Stimulated activated CD8-positive, alpha-beta memory T cell treated with anti-CD3 and anti-CD28 coated beads, Interleukin-15, amount 100 ng/mL, for 48 hours (primary cell): ENCODE measurements at regions not wholly inside any gene's neighbourhood (a gene's known extent, or its start where the extent isn't known, plus 50 kb on each side); places are given as distances from the start of the nearest gene placed in this dataset.
A peak's percentile ranks its signal among the peaks of the same experiment; 100 is the strongest.
"Not testable (repeated sequence)": the region's sequence is repeated elsewhere in the genome, so short reads cannot be mapped to it uniquely, and the experiment has no call there.

Experiments used
- DNase-seq, 2 donors: peaks; one replicate each; pipeline ENCODE4 v3.0.0-alpha.2; 2020; ENCODE audit warnings: low read depth in 2 of 2

DNA sequence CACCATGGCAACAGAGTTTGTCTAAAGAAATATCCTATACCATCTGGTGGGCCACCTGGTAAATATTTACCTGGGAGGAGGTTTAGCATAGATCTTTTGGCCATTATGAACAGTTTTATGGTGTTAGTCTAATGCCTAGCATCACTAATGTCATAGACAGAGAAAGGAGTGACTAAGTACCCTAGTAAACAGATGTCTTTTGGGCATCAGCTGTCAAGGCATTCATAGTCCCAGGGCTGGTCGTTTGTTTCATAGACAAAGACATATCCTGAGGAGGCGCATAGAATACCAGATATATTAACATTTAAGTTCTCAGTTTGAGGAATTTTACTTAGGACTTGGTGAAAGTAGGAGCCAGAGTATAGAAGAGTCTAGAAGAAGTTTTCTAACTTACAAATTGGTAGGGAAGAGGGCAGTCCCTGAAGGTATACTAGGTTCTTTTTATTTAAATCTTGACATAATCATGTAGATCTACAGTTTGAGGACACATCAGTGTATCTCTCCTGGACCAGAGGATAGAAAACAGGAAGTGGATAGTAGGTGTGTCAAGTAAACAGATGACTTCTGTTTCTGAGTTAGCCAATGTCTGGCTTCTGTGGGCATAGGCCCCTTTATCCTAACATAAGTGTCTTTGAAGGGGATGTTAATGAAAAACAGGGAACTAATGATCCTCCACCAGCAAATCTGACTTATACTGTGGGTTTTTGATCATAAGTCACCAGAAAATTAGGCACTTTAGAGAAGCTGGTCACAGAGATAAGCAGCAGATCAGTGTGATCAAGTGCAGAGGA is 105.0 kb upstream of the PRSS3 start:
- DNase-seq = no peak

DNA sequence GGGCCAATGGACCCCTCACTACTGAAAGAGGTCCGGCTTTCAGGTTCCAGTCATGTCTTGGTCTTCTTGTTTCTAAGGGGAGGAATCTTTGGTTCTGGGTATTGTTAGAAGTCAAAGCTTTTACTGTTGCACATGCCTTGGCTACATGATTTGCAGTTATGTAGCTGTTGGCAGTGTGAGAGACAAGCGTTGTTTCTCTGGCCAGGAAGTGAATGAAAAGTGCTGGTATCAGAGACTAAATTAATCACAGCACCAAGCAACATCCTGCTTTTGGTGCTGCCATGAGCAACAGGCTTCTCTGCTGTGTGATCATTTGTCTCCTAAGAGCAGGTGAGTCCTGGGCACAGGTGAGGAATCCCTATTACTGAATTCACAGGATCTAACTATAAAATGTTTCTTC is 100.1 kb upstream of the PRSS3 start:
- no peak for DNase-seq

DNA sequence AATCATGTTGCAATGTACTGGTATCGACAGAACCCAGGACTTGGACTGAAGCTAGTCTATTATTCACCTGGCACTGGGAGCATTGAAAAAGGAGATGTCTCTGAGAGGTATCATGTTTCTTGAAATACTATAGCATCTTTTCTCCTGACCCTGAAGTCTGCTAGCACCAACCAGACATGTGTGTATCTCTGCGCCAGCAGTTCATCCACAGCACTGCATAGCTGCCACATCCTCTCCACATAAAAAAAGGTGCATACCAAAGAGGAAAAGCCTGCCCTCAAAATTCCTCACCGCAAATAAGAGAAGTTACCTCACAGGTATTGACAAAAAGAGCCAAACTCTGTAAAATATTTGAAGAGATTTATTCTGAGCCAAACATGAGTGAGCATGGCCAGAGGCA is 99.5 kb upstream of the PRSS3 start:
- no peak for DNase-seq

DNA sequence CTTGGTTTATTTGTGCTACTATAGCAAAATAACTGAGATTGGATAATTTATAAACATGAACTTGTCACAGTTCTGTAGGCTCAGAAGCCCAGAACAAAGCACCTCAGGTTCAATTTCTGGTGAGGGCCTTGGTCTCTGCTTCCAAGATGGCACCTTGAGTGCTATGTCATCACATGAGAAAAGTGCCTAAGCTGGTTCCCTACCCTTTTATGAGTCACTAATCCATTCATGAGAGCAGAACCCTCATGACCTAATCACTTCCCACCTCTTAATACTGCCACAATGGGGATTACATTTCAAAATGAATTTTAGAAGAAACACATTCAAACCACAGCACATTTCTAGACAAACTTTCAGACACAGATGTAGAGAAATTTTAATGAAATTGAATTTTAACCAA is 98.2 kb upstream of the PRSS3 start:
- no peak for DNase-seq

DNA sequence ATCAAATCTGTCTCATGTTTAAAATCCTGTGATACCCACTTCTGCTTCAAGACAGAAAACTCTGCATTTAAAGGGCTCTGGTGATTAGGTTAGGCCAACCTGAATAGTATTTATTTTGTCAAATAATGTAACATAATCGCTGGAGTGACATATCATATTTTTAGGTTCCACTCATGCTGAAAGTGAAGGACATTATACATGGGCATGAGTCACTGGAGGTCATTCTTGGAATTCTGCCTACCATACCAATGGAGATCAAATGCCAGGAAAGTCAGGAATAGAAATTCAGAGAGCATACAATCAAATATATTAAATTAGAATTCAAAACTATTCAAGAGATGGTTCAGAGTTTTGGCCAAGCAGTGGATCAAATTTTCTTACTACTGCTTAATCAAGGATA is 97.1 kb upstream of the PRSS3 start:
- no peak for DNase-seq

DNA sequence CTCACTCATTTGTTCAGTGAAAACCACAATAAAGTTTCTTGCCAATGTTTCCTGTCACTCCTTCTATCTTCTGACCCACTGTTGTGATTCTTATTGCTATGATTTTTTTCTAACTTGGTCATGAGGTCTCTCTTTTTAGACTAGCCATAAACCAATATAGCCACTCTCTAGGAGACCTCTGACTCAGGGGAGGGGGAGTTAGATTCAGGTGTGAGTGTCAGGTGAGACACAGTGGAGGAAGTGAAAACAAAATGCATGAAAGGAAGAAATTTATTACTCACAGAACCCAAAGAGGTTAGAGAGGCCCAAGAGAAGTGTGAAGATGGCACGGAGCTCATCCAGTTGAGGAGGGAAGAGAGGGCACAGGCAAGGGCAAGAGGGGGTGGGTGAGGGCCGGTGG is 94.4 kb upstream of the PRSS3 start:
- DNase-seq = not testable (repeated sequence)

DNA sequence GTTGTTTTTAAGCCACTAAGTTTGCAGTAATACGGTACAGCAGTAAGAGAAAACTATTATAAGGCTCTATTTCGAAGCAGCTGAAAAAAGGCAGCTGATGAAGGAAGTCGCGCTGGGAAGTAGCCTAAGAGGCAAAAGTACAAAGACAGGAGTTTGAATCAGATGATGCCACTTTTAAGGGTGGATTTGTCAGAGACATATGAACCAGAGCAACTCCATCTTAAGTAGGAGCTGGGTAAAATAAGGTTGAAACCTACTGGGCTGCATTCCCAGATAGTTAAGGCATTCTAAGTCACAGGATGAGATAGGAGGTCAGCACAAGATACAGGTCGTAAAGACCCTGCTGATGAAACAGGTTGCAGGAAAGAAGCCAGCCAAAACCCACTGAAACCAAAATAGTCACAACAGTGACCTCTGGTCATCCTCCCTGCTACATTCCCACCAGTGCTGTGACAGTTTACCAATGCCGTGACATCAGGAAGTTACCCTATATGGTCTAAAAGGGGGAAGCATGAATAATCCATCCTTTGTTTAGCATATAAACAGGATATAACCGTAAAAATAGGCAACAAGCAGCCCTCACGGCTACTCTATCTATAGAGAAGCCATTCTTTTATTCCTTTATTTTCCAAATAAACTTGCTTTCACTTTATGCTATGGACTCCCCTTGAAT is 91.8 kb upstream of the PRSS3 start:
- DNase-seq = no peak

DNA sequence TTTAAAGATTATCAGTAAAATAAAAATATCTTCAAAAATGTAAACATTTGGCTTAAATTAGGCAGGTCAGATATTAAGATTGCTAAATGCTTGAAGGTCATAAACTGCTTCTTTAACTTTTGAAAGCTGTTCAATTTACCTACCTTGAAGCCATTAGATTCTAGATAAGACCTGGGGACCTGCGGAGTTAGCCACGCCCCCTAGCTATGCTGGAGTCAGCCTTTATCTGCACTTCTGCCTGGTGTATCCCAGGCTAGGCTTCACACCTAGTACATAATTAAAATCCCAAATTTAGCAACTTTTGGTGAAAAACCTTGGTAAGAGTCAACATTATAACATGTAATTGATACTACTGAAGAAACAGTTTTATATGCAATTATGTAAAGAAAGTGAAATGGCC is 89.9 kb upstream of the PRSS3 start:
- DNase-seq = not testable (repeated sequence)

DNA sequence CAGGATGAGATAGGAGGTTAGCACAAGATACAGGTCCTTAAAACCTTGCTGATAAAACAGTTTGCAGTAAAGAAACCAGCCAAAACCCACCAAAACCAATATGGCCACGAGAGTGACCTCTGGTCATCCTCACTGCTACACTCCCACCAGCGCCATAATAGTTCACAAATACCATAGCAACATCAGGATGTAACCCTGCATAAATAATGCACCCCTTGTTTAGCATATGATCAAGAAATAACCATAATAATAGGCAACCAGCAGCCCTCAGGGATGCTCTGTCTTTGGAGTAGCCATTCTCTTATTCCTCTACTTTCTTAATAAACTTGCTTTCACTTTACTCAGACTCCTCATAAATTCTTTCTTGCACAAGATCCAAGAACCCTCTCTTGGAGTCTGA is 86.9 kb upstream of the PRSS3 start:
- DNase-seq = no peak

DNA sequence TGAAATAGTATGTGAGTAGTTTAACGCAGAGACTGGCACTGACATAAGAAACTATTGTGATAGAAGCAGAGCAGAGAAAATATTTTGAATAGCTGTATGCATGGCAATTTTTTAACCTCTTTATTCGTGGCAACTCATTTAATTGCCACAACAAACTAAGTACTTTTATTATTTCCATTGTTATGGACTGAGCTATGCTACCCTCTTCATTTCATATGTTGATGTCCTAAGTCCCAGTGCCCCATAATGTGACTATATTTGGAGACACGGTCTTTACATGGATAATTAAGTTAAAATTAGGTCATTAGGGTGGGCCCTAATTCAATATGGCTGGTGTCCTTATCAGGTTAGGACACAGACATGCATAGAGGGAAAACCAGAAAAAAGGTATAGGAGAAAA is 86.1 kb upstream of the PRSS3 start:
- DNase-seq = no peak

DNA sequence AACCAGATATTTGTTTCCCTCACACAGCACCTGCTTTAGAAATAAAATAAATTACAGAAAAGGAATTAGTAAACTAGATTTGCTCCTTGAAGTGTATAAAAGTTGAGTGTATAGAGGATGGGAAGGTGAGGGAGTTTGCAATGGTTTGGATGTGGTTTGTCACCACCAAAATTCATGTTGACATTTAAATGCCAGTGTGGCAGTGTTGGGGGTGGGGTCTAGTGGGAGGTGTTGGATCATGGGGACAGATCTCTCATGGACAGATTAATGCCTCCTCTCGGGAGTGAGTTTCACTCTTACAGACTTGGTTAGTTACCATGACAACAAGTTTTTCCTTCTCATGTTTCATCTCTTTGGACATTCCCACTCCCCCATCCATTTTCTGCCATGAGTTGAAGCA is 83.9 kb upstream of the PRSS3 start:
- not testable (repeated sequence) for DNase-seq

DNA sequence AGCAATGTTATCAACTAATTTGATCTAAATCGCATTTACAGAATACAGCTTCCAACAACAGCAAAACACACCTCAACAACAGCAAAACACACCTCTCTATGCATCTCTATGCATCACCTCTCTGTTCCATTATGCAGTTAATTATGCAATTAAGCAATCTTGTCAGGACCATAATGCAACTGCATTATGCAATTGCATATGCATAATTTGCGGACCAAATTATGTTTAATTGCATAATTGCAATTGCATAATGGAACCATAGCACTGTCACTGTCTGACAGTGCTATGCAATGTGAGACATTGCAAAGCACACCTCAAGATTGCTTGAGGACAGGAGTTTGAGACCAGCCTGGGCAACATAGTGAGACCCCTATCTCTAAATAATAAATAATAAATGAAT is 80.4 kb upstream of the PRSS3 start:
- no peak for DNase-seq

DNA sequence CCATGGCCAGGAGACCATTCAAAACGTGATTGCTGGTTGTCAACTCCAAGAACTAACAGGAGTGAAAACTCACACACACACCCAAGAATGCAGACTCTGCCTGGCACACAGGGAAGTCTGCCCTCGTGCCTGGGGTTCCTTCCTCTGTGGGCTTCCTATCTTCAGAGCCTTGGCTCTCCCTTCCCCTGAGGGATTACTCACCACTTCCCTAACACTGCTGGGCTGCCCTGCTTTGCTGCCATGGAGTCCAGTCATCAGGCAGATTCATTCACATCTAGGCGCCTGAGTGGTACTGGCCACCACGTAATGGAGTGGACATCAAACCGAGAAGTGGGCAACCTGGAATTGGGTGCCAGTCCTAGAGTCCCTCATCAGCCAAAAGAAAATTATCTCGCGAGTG is 76.4 kb upstream of the PRSS3 start:
- no peak for DNase-seq

DNA sequence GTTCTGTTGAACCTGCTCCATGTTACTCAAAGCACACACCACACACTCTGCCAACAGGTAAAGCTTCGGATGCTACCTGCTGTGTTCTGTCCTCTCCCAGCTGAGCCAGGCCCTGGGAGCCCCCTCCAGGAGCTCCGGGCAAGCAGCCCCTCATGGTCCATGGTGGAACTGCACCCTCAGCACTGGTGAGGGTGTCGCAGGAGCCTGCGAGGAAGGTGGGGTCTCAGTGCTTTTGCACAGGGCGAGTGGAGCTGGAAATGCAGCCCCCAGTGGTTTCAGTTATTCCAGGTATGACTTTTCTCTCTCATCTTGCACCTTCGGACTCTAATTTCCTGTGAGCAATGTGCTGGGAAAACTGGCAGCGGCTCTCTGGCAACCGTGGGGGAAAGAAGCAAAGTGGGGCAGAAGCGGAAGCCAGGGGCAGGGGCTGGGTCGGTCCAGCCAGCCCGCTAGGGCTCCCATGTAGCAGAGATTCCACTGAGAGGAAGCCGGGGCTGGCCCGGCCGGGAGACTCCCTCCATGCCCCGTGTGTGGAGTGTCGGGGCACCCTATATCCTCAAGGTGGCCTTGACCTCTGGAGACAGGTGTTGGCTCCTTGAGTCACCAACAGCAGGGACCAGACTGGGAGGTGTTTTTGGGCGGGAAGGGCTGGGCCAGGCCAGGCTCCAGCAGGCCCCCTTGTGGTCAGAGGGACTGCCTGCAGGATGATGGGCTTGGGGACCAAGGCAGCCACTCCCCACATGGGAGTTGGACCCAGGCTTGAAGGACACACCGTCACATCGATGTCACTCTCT is 75.6 kb upstream of the PRSS3 start:
- peak; percentile 24 to 38 for DNase-seq

DNA sequence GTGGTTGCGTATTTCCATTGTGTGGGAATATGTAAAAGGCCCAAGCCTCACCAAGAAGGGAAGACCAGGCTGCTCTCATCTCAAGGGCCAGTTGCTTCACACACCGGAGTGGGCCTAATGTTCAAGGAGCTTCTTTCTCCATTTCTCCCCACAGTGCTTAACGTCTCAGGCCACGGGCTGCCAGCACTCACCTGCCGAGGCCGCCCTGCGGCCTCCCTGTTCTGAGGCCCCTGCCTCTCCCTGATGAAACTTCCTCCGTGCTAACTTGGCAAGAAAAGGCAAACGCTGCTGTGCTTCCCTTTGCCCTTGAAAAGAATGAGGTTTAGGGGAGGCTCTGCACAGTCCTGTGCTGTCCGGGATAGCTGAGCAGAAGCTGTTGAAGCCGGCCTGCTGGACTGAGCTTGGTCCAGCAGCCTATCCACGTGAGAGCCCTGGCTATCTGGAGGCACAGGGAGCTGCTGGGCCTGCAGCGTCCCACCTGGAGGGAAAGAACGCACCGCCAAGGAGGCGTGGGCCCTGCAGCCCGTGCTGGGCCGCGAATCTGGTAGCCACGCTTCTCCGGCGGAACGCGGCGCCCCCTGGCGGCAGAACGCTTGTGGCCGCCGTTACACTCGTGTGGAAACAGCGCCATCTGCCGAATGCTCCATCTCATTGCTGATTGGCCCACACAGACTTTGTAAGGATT is 73.5 kb upstream of the PRSS3 start:
- peak; percentile 69 to 71 for DNase-seq

DNA sequence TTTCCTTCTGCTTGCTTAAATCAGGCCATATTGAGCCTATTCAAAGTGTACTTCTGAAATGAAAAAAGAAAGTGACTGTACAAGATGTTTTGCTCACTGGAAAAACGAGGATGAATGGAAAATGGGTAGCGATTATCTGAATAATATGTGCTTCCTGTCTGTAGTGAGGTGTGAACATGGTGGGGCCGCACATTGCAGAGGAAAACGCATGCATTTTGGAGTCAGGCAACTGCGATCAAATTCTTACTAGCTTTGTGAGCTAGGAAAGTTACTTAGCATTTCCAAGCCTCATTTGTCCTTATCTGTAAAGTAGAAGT is 73.0 kb upstream of the PRSS3 start:
- DNase-seq = no peak

DNA sequence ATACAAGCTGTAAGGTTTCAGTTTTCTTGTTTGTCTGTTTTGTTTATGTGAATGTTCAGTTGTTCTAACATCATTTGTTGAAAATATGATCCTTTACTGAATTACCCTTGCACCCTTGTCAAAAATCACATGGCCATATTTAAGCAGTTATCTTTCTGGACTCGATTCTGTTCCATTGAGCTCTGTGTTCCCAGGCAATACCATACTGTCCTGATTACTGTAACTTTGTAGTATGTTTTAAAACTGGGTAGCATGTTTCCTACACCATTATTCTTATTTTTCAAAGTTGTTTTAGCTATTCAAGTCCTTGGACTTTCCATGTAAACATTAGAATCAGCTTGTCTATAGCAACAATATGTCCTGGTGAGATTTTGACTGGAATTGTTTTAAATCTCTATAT is 66.7 kb upstream of the PRSS3 start:
- no peak for DNase-seq

DNA sequence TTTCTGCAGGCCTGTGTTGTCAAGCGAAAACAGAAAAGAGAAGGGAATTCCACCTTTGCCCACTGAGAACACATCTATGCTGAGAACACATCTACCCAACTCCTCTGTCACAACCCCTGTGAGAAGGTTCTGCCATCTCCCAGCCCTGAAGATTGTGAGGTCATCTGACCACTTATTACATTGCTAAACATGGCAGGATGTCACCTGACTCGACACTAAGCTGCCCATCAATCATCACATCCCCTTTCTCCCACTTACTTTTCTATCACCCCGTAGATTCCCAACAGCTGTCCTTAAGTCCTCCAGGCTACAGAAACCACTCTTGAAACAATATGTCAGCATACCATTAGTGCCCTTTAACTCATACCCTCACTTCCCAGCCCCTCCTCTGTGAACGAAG is 64.2 kb upstream of the PRSS3 start:
- no peak for DNase-seq

DNA sequence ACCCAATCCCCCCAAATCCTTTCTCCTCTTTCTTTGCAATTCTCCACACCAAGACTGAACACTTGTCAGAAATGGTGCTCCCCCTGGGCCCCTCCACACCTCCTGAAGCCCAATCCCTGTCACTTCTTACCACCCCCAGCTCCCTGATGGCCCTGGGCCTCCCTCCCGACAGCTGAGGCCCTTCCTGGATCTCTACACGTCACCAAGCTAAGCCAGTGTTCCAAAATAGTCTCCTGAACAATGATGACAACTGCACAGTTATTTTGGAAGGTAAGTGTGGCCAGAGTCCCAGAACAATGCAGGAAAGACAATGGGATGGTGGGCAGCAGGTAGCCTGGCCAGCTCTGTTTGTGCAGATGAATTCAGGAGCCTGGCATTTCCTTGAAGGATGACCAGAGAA is 63.7 kb upstream of the PRSS3 start:
- DNase-seq = no peak

DNA sequence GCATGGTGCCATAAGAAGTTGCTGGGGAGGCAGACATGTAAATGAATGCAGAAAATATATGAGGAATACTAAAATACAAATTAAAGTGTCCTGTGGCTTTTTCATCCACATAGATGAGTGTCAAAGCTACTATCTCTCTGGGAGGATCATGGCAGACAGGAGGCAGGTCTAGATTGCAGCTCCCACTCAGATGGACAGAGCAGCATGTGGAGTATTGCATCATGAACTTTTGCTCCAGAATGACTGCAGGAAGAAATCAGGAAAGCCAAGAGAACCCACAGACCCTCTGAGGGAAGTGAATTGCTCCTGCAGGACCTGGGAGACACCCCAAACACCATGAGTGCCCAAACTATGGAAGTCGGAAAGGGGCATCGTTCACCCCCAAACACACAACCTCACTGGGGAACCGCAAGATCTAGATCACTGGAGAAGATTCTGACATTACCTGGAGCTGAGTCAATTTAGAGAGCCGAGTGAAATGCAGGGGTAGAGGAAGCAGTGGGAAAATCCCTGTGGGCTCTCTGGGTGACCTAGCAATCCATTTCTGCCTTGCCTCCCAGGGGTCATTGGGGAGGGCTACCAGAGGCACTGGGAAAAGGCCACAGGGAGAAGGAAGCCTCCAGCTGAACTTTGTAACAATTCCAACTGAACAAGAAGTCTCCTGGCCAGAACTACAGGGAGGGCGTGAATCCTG is 61.0 kb upstream of the PRSS3 start:
- DNase-seq = not testable (repeated sequence)

DNA sequence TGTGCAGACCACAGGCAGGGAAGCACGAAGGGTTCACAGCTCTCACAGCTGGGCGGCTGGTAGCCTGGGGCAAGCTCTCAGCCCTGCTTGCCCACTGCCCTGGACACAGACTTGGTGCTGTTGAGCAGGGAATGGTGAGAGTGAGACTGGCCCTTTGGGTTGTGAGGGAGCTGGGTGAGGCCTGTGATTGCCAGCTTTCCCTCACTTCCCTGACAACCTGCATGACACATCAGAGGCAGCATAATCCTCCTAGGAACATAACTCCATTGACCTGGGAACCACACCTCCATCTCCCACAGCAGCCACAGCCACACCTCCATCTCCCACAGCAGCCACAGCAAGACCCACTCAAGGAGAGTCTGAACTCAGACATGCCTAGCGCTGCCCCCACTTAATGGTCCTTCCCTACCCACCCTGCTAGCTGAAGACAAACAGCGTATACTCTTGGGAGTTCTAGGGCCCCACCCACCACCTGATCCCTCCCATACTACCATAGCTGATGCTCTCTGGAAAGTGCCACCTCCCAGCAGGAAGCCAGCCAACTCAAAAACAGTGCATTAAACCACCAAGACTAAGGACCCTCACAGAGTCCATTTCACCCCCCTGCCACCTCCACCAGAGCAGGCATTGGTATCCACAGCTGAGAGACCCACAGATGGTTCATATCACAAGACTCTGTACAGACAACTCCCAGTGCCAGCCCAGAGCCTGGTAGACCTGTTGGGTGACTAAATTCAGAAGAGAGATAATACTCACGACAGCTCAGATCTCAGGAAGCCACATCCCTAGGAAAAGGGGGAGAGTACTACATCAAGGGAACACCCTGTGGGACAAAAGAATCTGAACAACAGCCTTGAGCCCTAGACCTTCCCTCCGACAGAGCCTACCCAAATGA is 60.2 kb upstream of the PRSS3 start:
- DNase-seq = not testable (repeated sequence)
